K562 (cell line): ENCODE measurements at regions not wholly inside any gene's neighbourhood (a gene's known extent, or its start where the extent isn't known, plus 50 kb on each side); places are given as distances from the start of the nearest gene placed in this dataset.

ENCODE experiments used
- CHCHD3 ChIP-seq: fragments of 250-450 bp; sonication (Bioruptor Pico); IDR thresholded peaks from 2 replicates; pipeline ENCODE4 v2.1.2; 2022; ENCODE audit warnings: mild to moderate bottlenecking
- CREM ChIP-seq: IDR thresholded peaks from 2 replicates; pipeline ENCODE4 v1.6.1; 2014; ENCODE audit warnings: antibody characterized with exemption, low read depth
- FOXJ3 ChIP-seq: sonication (generic); formaldehyde crosslinking; IDR thresholded peaks from 2 replicates; pipeline ENCODE4 v1.4.0; 2020; ENCODE audit warnings: mild to moderate bottlenecking, missing genetic modification reagents
- FOXK2 ChIP-seq, 2 experiments: fragments of 450-650 bp; IDR thresholded peaks in 1 of 2; conservative IDR thresholded peaks in 1 of 2; 2 replicates each; pipeline ENCODE4 v1.6.1; 2016; ENCODE audit warnings: low read depth in 2 of 2, mild to moderate bottlenecking in 1 of 2
- GATAD2B ChIP-seq: fragments of 450-650 bp; IDR thresholded peaks from 2 replicates; pipeline ENCODE4 v1.6.1; 2017; ENCODE audit warnings: mild to moderate bottlenecking, borderline replicate concordance
- MTA3 ChIP-seq: fragments of 450-650 bp; formaldehyde crosslinking; IDR thresholded peaks from 2 replicates; pipeline ENCODE4 v1.6.1; 2017; ENCODE audit warnings: mild to moderate bottlenecking, borderline replicate concordance
- SAP30 ChIP-seq: fragments of 200-600 bp; sonication (generic); IDR thresholded peaks from 2 replicates; pipeline ENCODE4 v1.6.1; 2012; ENCODE audit warnings: borderline replicate concordance, low read depth, mild to moderate bottlenecking, moderate library complexity, low read length, control low read depth, inconsistent platforms; ENCODE audit not compliant: insufficient read depth, poor library complexity, severe bottlenecking
- SIX5 ChIP-seq, 2 experiments: IDR thresholded peaks; 2 replicates each; pipeline ENCODE4 v1.6.1; 2011; ENCODE audit warnings: low read length in 2 of 2, borderline replicate concordance in 1 of 2, low read depth in 1 of 2, mild to moderate bottlenecking in 1 of 2, moderate library complexity in 1 of 2; ENCODE audit not compliant: insufficient read depth in 1 of 2
- SLC30A9 ChIP-seq: fragments of 250-450 bp; sonication (Bioruptor Pico); IDR thresholded peaks from 2 replicates; pipeline ENCODE4 v1.8.0; 2022; ENCODE audit warnings: mild to moderate bottlenecking, moderate library complexity
- SP2 ChIP-seq: IDR thresholded peaks from 2 replicates; pipeline ENCODE4 v1.6.1; 2011; ENCODE audit warnings: mild to moderate bottlenecking, low read depth, low read length, moderate library complexity; ENCODE audit not compliant: poor library complexity, severe bottlenecking; ENCODE audit errors: extremely low read depth
- SRSF7 ChIP-seq: fragments of 200-400 bp; formaldehyde crosslinking; optimal IDR thresholded peaks from 2 replicates; pipeline ENCODE3; 2017; ENCODE audit warnings: mild to moderate bottlenecking, low read depth, low read length
- ZKSCAN1 ChIP-seq: fragments of 150-350 bp; IDR thresholded peaks from 2 replicates; pipeline ENCODE4 v1.6.1; 2016; ENCODE audit warnings: low read depth, low read length
- TF ChIP-seq, protein P1 (sequence below): sonication (generic); formaldehyde crosslinking; IDR thresholded peaks from 2 replicates; pipeline ENCODE4 v1.8.1; 2022; ENCODE audit warnings: missing genetic modification reagents
- TF ChIP-seq, protein P2 (sequence below): fragments of 250-450 bp; sonication (Bioruptor Pico); IDR thresholded peaks from 2 replicates; pipeline ENCODE4 v1.4.0; 2020; ENCODE audit warnings: mild to moderate bottlenecking, moderate library complexity

DNA sequence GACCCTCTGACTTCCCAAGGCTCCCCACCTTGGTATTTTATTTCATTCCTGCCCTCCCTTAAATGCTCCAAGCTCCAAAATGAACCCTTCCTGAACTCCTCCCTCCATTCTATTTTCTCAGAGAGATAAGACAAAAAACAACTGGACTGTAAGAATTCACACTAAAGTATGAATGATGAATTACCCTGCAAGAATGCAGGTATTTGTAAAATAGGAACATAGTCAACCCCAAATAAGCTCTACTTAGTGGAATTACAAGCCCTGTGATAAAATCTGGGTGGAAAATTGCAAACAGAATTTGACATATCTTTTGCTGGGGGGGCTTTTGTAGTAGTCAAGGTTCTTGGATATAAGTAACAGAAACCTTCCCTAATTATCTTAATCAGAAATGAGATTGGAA lies 67.8 kb upstream of the GJA8 start:
- TF ChIP-seq GATAD2B (no peak), CREM (no peak), SAP30 (no peak), FOXJ3 (CRISPR knock-in tag) (no peak), FOXK2 (conservative IDR thresholded peaks at IDR 0.05 in 1 of 2, IDR thresholded peaks at IDR 0.05 in 1 of 2; ENCODE audit: low read depth in 2 of 2) (no peak), CHCHD3 (no peak), MTA3 (no peak), SRSF7 (no peak), SLC30A9 (CRISPR knock-in tag) (no peak), ZKSCAN1 (no peak), SIX5 (IDR thresholded peaks at IDR 0.05; ENCODE audit: borderline replicate concordance in 1 of 2, insufficient read depth in 1 of 2, low read depth in 1 of 2, low read length in 2 of 2) (no peak), SP2 (no peak)
- TF ChIP-seq, protein P1, sequence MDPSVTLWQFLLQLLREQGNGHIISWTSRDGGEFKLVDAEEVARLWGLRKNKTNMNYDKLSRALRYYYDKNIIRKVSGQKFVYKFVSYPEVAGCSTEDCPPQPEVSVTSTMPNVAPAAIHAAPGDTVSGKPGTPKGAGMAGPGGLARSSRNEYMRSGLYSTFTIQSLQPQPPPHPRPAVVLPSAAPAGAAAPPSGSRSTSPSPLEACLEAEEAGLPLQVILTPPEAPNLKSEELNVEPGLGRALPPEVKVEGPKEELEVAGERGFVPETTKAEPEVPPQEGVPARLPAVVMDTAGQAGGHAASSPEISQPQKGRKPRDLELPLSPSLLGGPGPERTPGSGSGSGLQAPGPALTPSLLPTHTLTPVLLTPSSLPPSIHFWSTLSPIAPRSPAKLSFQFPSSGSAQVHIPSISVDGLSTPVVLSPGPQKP (CRISPR knock-in tag), result no peak
- TF ChIP-seq, protein P2, sequence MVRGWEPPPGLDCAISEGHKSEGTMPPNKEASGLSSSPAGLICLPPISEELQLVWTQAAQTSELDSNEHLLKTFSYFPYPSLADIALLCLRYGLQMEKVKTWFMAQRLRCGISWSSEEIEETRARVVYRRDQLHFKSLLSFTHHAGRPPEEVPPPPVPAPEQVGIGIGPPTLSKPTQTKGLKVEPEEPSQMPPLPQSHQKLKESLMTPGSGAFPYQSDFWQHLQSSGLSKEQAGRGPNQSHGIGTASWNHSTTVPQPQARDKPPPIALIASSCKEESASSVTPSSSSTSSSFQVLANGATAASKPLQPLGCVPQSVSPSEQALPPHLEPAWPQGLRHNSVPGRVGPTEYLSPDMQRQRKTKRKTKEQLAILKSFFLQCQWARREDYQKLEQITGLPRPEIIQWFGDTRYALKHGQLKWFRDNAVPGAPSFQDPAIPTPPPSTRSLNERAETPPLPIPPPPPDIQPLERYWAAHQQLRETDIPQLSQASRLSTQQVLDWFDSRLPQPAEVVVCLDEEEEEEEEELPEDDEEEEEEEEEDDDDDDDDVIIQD (CRISPR knock-in tag), result no peak
